HUES48 (cell line): ENCODE measurements at regions not wholly inside any gene's neighbourhood (a gene's known extent, or its start where the extent isn't known, plus 50 kb on each side); places are given as distances from the start of the nearest gene placed in this dataset.

Experiments
- H3K27ac ChIP-seq: one replicate; pipeline ENCODE4 v1.7.0; 2013; ENCODE audit warnings: low read depth, low read length, inconsistent platforms
- H3K27me3 ChIP-seq: 2 replicates; pipeline ENCODE4 v1.6.1; 2013; ENCODE audit warnings: mild to moderate bottlenecking, low read length; ENCODE audit not compliant: control insufficient read depth, insufficient read depth
- H3K36me3 ChIP-seq: 2 replicates; pipeline ENCODE4 v1.6.1; 2013; ENCODE audit warnings: low read length; ENCODE audit not compliant: control insufficient read depth, insufficient read depth
- H3K4me1 ChIP-seq: 2 replicates; pipeline ENCODE4 v1.6.1; 2013; ENCODE audit warnings: mild to moderate bottlenecking, low read length; ENCODE audit not compliant: control insufficient read depth, insufficient read depth
- H3K4me3 ChIP-seq: 2 replicates; pipeline ENCODE4 v1.5.1; 2013; ENCODE audit warnings: mild to moderate bottlenecking, low read depth, low read length
- H3K9ac ChIP-seq: 2 replicates; pipeline ENCODE4 v1.6.1; 2013; ENCODE audit warnings: mild to moderate bottlenecking, low read depth, low read length, moderate library complexity
- H3K9me3 ChIP-seq: 2 replicates; pipeline ENCODE4 v1.6.1; 2013; ENCODE audit warnings: low read length; ENCODE audit not compliant: control insufficient read depth, insufficient read depth

DNA sequence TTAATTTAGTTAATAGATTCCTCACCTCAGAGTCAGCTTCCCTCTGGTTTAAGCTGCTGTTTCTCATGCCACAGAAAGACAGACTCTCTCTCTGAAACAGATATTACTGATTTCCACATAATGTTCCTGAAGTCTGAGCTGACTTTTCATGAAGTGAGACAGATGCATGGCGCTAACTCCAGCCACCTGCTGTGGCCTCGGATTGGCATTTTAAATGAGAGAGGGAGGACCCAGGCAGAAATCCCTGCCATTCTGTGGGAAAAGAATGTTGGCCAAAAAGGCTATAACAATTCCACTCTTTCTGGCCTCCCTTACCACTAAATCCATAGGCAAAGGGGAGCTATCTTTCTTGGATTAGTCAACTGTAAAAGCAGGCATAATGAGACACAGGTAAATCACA is 354.1 kb upstream of the CDH4 start:
- H3K4me3 ChIP-seq: no peak overlapping the region
- H3K9me3 ChIP-seq: no peaks in the 10 kb centered on the region
- H3K27me3 ChIP-seq: no peaks in the 10 kb centered on the region
- no peaks in the 10 kb centered on the region for H3K36me3 ChIP-seq
- H3K9ac ChIP-seq: no peak overlapping the region
- peak overlapping the region; percentile 43 for H3K27ac ChIP-seq
- H3K4me1 ChIP-seq: peaks cover 27% of the 10 kb centered on the region

DNA sequence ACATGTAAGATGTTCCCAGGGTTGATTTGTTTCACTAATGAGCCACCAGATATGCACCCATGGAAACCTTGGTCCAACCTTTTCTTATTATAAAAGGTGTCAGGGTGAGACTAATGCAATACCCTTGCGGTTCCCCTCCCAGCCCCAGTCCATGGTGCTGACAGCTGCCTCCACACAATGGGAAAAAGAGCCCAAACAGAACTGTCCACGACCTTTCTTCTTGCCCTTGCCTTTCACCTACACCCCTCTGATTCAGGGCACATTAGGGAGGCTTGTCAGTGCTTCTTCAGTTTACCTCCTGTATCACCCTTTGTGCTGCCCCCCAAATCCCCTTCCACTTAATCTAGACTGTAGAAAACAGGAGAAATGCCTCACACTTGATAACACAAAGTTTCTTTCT is 352.7 kb upstream of the CDH4 start:
- no peak overlapping the region for H3K27ac ChIP-seq
- no peak overlapping the region for H3K4me3 ChIP-seq
- no peaks in the 10 kb centered on the region for H3K9me3 ChIP-seq
- H3K27me3 ChIP-seq: no peaks in the 10 kb centered on the region
- H3K4me1 ChIP-seq: peaks cover 27% of the 10 kb centered on the region
- H3K9ac ChIP-seq: no peak overlapping the region
- H3K36me3 ChIP-seq: no peaks in the 10 kb centered on the region

DNA sequence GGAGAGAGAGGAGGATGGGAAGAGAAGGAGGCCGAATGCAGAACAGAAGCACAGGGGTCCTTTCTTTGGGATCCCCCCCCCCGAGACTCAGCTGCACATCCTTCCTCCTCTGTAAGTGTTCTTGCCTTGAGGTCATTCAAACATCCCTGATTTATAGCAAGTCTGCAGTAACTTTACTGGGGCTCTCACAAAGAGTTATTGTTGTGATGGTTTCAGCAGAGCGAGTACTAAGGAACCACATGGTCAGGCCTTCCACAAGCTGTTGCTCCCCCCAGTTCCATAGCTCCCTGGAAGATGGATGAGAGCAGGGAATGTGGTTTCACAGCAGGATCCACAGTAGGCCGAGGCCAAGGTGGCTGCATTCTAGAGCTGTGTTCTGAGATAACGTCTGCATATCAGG is 351.4 kb upstream of the CDH4 start:
- Histone ChIP-seq H3K27ac (no peak overlapping the region), H3K4me3 (no peak overlapping the region), H3K9me3 (no peaks in the 10 kb centered on the region), H3K27me3 (no peaks in the 10 kb centered on the region), H3K4me1 (peaks cover 27% of the 10 kb centered on the region), H3K9ac (no peak overlapping the region), H3K36me3 (no peaks in the 10 kb centered on the region)

DNA sequence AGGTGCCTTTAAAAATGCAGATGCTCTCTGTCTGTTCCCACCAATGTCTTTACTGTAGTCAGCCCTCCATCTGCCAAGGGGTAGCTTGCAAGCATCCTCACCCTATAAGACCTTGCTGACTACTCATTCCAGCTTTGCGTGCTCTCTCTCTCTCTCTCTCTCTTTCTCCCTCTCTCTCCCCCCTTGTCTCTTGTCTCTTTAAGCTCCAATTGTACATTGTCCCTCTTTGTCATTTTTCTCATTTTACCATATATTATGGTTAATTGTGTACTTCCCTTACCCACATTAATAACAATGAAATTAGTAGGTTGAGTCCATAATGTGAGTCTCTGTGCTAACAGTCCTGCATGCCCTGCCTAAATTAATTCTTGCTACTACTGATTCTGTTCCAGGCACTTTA is 350.2 kb upstream of the CDH4 start:
- no peak overlapping the region for H3K27ac ChIP-seq

DNA sequence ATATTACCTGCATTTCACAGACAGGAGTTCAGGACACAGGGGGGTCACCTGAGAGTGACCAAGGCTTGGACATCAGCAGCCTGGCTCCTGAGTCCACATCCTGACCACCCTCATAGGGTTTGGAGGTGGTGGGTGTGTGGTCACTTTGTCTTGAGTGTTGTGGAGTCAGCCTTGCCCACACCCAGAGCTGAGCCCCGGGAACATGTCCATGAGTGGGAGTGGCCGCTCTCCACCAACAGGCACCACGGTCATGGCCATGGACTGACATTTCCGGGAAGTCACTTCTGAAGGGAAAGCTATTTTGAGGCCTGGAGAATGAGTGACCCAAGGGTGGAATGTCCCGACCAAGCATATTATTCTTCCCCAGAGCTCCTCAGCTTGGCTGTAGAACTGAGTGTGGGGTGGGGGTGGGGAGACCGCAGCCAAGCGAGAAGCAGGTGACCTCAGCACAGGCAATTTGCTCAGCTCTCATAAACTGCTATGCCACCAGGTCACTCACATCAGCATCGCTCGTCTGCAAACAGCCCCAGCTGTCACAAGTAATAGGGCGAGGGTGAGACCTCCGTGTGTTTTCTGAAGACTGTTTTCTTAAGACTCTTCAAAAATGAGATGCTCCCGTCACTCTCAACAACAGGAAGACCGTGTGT is 348.6 kb upstream of the CDH4 start:
- Histone ChIP-seq H3K9me3 (no peaks in the 10 kb centered on the region), H3K4me1 (peaks cover 18% of the 10 kb centered on the region), H3K4me3 (no peak overlapping the region), H3K27me3 (no peaks in the 10 kb centered on the region), H3K27ac (no peak overlapping the region), H3K36me3 (no peaks in the 10 kb centered on the region), H3K9ac (no peak overlapping the region)

More for the DNA sequence above, 350.2 kb upstream of the CDH4 start:
- Histone ChIP-seq H3K9me3 (no peaks in the 10 kb centered on the region), H3K4me1 (peaks cover 27% of the 10 kb centered on the region), H3K4me3 (no peak overlapping the region), H3K27me3 (no peaks in the 10 kb centered on the region), H3K36me3 (no peaks in the 10 kb centered on the region), H3K9ac (no peak overlapping the region)

DNA sequence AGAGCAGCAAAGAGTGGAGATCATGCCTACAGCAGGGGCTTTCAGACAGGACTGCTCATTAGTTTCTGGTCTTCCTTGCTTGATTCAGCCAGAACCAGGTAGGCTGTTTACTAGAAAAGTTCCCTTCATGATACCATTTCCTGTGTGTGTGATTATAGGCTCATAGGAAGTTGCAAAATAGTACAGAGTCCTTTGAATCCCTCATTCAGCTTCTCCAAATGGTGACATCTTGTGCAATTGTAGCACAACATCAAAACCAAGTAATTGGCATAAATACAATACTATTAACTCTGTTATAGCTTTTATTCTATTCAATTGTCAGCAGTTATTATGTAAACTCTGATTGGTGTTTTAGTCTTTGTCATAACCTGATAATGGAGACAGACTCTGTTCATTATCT is 347.3 kb upstream of the CDH4 start:
- Histone ChIP-seq H3K4me3 (no peak overlapping the region), H3K36me3 (no peaks in the 10 kb centered on the region), H3K27me3 (no peaks in the 10 kb centered on the region), H3K9ac (no peak overlapping the region), H3K27ac (no peak overlapping the region), H3K9me3 (no peaks in the 10 kb centered on the region), H3K4me1 (peaks cover 12% of the 10 kb centered on the region)

DNA sequence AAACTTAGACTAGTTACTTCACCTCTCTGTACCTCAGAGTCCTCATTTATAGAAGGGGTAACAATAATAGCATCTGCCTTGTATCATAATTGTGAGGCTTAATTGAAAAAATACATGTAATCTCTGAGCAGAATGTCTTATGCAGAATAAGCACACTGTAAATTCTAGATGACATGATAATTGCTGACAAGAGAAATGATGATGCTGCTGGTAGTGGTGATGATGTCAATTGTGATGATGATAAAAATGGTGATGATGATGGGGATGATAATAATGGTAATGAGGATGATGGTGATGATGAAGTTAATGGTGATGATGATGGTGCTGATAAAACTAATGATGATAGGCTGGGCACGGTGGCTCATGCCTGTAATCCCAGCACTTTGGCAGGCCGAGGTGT is 346.1 kb upstream of the CDH4 start:
- Histone ChIP-seq H3K36me3 (no peaks in the 10 kb centered on the region), H3K4me1 (peaks cover under 1% of the 10 kb centered on the region; the same call in 1 of the 2 replicates), H3K4me3 (no peak overlapping the region), H3K9ac (no peak overlapping the region), H3K27ac (no peak overlapping the region), H3K9me3 (no peaks in the 10 kb centered on the region), H3K27me3 (no peaks in the 10 kb centered on the region)

DNA sequence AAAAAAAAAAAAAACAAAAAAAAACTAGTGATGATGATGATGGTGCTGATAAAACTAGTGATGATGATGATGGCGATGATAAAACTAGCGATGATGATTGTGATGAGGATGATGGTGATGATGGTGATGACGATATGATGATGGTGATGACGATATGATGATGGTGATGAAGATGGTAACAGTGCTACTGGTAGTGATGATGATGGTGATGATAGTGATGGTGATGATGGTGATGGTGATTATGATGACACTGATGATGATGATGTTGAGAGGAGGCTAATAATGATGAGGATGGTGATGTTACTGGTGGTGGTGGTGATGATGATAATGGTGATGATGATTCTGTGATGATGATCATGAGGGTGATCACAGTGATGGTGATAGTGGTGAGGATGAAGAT is 345.5 kb upstream of the CDH4 start:
- Histone ChIP-seq H3K4me1 (no peaks in the 10 kb centered on the region), H3K36me3 (no peaks in the 10 kb centered on the region), H3K9me3 (no peaks in the 10 kb centered on the region), H3K27me3 (no peaks in the 10 kb centered on the region), H3K27ac (no peak overlapping the region), H3K9ac (no peak overlapping the region), H3K4me3 (no peak overlapping the region)

DNA sequence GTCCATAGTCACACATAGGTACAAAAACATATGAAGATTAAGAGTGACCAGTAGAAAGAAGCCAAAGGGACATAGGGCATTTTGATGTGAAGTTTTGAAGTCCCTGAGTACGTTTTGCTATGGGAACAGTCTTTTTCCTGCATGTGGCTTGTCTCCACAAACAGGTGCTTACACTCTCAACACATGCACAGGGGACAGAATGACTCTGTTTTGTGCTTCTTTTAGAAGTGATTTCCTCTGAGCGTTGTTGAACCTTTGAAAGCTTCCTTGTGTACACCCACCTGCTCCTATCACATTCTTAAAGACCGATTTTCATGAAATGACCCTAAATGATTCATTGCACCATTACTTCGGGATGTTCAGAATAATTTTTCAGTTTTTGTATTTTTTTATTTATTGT is 338.8 kb upstream of the CDH4 start:
- Histone ChIP-seq H3K27me3 (no peaks in the 10 kb centered on the region), H3K27ac (no peak overlapping the region), H3K4me3 (no peak overlapping the region), H3K9ac (no peak overlapping the region), H3K36me3 (no peaks in the 10 kb centered on the region), H3K9me3 (no peaks in the 10 kb centered on the region), H3K4me1 (no peaks in the 10 kb centered on the region)

DNA sequence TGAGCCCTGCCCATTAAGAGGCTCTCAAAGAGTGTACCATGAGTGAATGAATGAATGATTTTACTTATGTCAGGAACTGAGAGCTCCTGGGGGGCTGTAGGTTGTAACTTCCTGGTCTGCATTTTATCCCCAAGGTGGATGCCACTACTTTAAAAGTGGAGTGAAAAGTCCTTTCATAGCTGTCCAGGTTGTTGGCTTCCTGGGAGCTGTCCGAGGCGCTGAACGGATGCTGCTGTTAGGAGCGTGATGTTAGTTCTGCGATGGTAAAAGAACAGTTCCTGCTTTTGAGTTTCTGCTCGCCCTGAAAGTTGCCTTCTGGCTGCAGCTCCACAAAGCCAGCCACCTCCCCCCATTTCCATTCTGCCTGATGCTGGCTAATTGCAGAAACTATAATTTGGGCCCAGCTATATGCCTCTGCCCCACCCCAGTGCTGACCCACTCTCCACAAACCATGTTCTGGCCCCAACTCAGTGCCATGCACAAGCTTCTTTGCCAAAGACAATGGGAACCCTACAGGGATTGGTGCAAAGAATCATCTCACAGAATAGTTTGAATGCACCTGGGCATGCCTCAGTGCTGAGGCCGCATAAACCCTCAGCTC is 330.9 kb upstream of the CDH4 start:
- Histone ChIP-seq H3K9me3 (no peaks in the 10 kb centered on the region), H3K4me1 (no peaks in the 10 kb centered on the region), H3K9ac (no peak overlapping the region), H3K27ac (no peak overlapping the region), H3K27me3 (peaks cover 20% of the 10 kb centered on the region), H3K4me3 (no peak overlapping the region), H3K36me3 (no peaks in the 10 kb centered on the region)

DNA sequence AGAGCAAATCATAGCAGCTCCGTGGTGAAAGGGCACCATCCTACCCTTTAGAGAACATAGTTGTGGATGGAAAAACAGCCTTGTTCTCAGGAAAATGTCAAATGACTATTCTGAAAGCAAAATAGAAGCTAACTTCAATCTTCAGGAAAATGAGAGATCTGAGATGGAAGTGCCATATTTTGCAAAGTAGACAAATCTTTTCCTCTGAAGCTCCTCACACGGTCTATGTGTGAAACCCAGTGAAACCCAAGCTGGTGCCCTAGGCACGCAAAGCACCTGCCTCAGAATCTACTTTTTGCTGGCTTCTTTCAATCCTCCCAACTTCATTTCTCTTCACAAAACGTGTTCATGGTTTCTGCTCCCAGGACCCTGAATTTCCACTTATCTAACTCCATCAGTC is 325.2 kb upstream of the CDH4 start:
- H3K9ac ChIP-seq: no peak overlapping the region
- no peak overlapping the region for H3K27ac ChIP-seq
- H3K36me3 ChIP-seq: no peaks in the 10 kb centered on the region
- peaks cover 3% of the 10 kb centered on the region; the same call in 1 of the 2 replicates for H3K4me1 ChIP-seq
- H3K4me3 ChIP-seq: no peak overlapping the region
- no peaks in the 10 kb centered on the region for H3K9me3 ChIP-seq
- peaks cover 51% of the 10 kb centered on the region for H3K27me3 ChIP-seq
